ENCODE measurements at regions not wholly inside any gene's neighbourhood (a gene's known extent, or its start where the extent isn't known, plus 50 kb on each side); places are given as distances from the start of the nearest gene placed in this dataset.

DNA sequence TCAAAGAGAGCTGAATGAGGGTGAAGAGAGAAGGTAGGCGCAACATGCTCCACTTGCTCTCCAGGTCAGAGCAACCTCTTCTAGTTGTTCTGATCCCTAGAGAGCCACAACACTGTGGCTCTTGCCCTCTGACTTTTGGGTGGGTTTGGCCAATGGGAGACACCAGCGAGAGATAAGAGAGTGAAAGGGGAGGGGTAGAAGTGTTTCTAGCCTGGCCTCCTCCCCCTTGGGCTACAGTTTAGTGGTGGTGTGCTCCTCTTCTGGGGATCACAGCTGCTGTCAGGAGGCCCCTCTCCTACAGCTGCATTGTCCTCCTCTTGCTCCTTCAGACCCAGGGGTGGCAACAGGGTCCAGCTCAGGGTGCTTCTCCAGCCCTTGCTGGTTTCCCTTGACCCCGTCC lies 454.8 kb downstream of the FUT8 start:
- Histone ChIP-seq H3K9me3 (ENCODE audit: control insufficient read depth, low read depth, low read length) (no peaks in the 10 kb centered on the region), H3K27ac (ENCODE audit: low read length) (no peak overlapping the region), H3K4me1 (ENCODE audit: control insufficient read depth, insufficient read depth, low read length) (no peaks in the 10 kb centered on the region), H3K36me3 (ENCODE audit: control insufficient read depth, insufficient read depth, low read length) (no peaks in the 10 kb centered on the region), H3K4me3 (ENCODE audit: low read length) (no peak overlapping the region), H3K27me3 (ENCODE audit: control insufficient read depth, insufficient read depth, low read length) (no peaks in the 10 kb centered on the region)
- no peak for DNase-seq
- WGBS (ENCODE audit: insufficient coverage, low lambda C conversion rate), result no CpG with 5 or more reads among the region's 3 CpGs

DNA sequence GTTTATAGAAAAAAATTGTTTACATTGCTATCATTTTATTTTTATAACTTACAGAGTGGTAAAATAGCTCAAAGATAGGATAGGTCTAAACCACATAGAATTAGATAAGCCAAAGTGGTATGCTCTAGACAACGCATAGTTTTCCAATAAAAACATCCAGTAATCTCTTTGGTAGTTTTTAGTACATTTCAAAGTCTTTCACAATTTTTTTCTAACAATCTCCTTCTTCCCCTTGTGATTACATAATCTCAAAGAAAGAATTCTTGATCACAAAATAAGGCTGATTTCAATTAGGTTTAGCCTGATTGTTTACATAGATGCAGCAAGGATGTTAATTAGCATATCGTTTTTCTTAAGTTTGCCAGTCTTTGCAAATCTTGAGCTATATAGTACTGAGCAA lies 460.0 kb downstream of the FUT8 start:
- WGBS (ENCODE audit: insufficient coverage, low lambda C conversion rate), result 86% methylated on average over 2 of the region's 2 CpGs
- H3K27me3 ChIP-seq (ENCODE audit: control insufficient read depth, insufficient read depth, low read length), result no peaks in the 10 kb centered on the region
- no peak overlapping the region for H3K4me3 ChIP-seq (ENCODE audit: low read length)
- no peaks in the 10 kb centered on the region for H3K9me3 ChIP-seq (ENCODE audit: control insufficient read depth, low read depth, low read length)
- no peak for DNase-seq
- H3K27ac ChIP-seq (ENCODE audit: low read length), result no peak overlapping the region
- H3K4me1 ChIP-seq (ENCODE audit: control insufficient read depth, insufficient read depth, low read length), result no peaks in the 10 kb centered on the region
- H3K36me3 ChIP-seq (ENCODE audit: control insufficient read depth, insufficient read depth, low read length), result no peaks in the 10 kb centered on the region

DNA sequence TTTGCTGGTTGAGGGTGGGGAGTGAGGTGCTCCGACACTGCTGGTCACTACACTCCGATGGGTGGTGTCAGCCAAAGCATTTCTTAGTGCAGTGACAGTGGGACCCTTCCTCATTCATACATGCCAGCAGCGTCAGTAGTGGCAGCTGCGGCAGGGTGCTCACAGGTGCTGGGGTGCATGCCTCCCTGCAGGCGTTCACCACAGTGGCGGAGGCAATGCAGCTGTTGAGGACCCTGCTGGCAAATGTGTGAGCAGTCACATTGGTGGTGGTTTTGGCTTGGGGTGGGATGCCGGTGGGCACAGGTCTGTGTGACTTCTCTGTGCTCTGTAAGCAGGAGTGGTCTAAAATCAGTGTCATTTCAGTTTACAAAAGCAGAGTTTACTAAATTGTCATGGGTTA lies 464.6 kb downstream of the FUT8 start:
- Histone ChIP-seq H3K36me3 (ENCODE audit: control insufficient read depth, insufficient read depth, low read length) (no peaks in the 10 kb centered on the region), H3K4me1 (ENCODE audit: control insufficient read depth, insufficient read depth, low read length) (no peaks in the 10 kb centered on the region), H3K27me3 (ENCODE audit: control insufficient read depth, insufficient read depth, low read length) (no peaks in the 10 kb centered on the region), H3K9me3 (ENCODE audit: control insufficient read depth, low read depth, low read length) (no peaks in the 10 kb centered on the region), H3K27ac (ENCODE audit: low read length) (no peak overlapping the region), H3K4me3 (ENCODE audit: low read length) (no peak overlapping the region)
- no peak for DNase-seq
- WGBS (ENCODE audit: insufficient coverage, low lambda C conversion rate), result no CpG with 5 or more reads among the region's 7 CpGs

- Histone ChIP-seq H3K27me3 (ENCODE audit: control insufficient read depth, insufficient read depth, low read length) (no peaks in the 10 kb centered on the region), H3K4me3 (ENCODE audit: low read length) (no peak overlapping the region), H3K9me3 (ENCODE audit: control insufficient read depth, low read depth, low read length) (no peaks in the 10 kb centered on the region), H3K36me3 (ENCODE audit: control insufficient read depth, insufficient read depth, low read length) (no peaks in the 10 kb centered on the region), H3K27ac (ENCODE audit: low read length) (no peak overlapping the region), H3K4me1 (ENCODE audit: control insufficient read depth, insufficient read depth, low read length) (no peaks in the 10 kb centered on the region)
- no peak for DNase-seq
- 100% methylated on average over 1 of the region's 4 CpGs for WGBS (ENCODE audit: insufficient coverage, low lambda C conversion rate)
These were observed 465.1 kb downstream of the FUT8 start for GRCh38 chr14:65877624-65878023.

GRCh38 chr14:65878586-65878985 lies 466.1 kb downstream of the FUT8 start:
- no peaks in the 10 kb centered on the region for H3K9me3 ChIP-seq (ENCODE audit: control insufficient read depth, low read depth, low read length)
- no peaks in the 10 kb centered on the region for H3K4me1 ChIP-seq (ENCODE audit: control insufficient read depth, insufficient read depth, low read length)
- no peaks in the 10 kb centered on the region for H3K27me3 ChIP-seq (ENCODE audit: control insufficient read depth, insufficient read depth, low read length)
- no peak for DNase-seq
- 94% methylated on average over 3 of the region's 4 CpGs for WGBS (ENCODE audit: insufficient coverage, low lambda C conversion rate)
- H3K36me3 ChIP-seq (ENCODE audit: control insufficient read depth, insufficient read depth, low read length), result no peaks in the 10 kb centered on the region
- H3K27ac ChIP-seq (ENCODE audit: low read length), result no peak overlapping the region
- H3K4me3 ChIP-seq (ENCODE audit: low read length), result no peak overlapping the region

DNA sequence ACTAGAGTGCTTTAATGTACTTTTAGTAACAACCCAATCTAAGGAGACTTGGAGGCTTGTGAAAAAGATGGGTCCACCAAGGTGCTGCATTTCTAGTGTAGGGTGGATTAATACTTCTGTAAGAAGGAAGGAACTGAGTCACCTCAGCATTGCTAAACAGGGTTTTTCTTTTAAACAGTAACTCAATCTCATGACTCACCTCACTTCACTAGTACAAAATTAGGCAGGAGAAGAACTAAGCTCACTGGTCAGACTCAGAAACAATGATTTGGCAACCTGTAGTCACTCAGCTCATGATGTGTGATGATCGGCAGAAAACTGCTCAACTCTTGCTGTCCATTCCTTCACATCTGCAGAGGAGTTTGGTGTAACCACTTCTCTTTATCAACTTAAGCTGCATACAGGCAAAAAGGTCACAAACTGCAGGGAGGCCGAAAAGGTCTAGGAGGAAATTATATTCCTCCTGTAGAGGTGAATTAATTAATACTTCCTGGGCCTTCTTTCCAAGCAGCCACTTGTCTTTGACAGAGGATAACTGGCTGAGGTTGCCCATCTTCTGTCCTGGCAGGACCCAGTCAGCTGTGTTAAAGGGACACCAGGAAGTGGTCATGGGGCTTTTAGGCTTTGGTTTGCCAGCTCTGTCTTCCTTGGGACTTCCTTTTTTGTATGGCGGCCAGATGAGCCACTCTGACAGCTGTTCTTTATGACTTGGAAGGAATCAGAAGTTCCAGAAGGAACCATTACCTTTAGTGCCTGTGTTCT lies 466.9 kb downstream of the FUT8 start:
- no peak for DNase-seq
- Histone ChIP-seq H3K4me1 (ENCODE audit: control insufficient read depth, insufficient read depth, low read length) (no peaks in the 10 kb centered on the region), H3K36me3 (ENCODE audit: control insufficient read depth, insufficient read depth, low read length) (no peaks in the 10 kb centered on the region), H3K27me3 (ENCODE audit: control insufficient read depth, insufficient read depth, low read length) (no peaks in the 10 kb centered on the region), H3K4me3 (ENCODE audit: low read length) (no peak overlapping the region), H3K27ac (ENCODE audit: low read length) (no peak overlapping the region), H3K9me3 (ENCODE audit: control insufficient read depth, low read depth, low read length) (no peaks in the 10 kb centered on the region)
- WGBS (ENCODE audit: insufficient coverage, low lambda C conversion rate), result no CpG with 5 or more reads among the region's 3 CpGs

GRCh38 chr14:65880507-65880906 lies 468.0 kb downstream of the FUT8 start:
- H3K27me3 ChIP-seq (ENCODE audit: control insufficient read depth, insufficient read depth, low read length), result no peaks in the 10 kb centered on the region
- DNase-seq, result no peak
- no peaks in the 10 kb centered on the region for H3K9me3 ChIP-seq (ENCODE audit: control insufficient read depth, low read depth, low read length)
- H3K36me3 ChIP-seq (ENCODE audit: control insufficient read depth, insufficient read depth, low read length), result no peaks in the 10 kb centered on the region
- H3K4me1 ChIP-seq (ENCODE audit: control insufficient read depth, insufficient read depth, low read length), result no peaks in the 10 kb centered on the region
- H3K4me3 ChIP-seq (ENCODE audit: low read length), result no peak overlapping the region
- H3K27ac ChIP-seq (ENCODE audit: low read length), result no peak overlapping the region

GRCh38 chr14:65881642-65882041 lies 469.1 kb downstream of the FUT8 start:
- Histone ChIP-seq H3K4me3 (ENCODE audit: low read length) (no peak overlapping the region), H3K27ac (ENCODE audit: low read length) (no peak overlapping the region), H3K9me3 (ENCODE audit: control insufficient read depth, low read depth, low read length) (no peaks in the 10 kb centered on the region), H3K27me3 (ENCODE audit: control insufficient read depth, insufficient read depth, low read length) (no peaks in the 10 kb centered on the region), H3K4me1 (ENCODE audit: control insufficient read depth, insufficient read depth, low read length) (no peaks in the 10 kb centered on the region), H3K36me3 (ENCODE audit: control insufficient read depth, insufficient read depth, low read length) (no peaks in the 10 kb centered on the region)
- no peak for DNase-seq

GRCh38 chr14:65888677-65889076 lies 476.1 kb downstream of the FUT8 start:
- Histone ChIP-seq H3K4me3 (ENCODE audit: low read length) (no peak overlapping the region), H3K9me3 (ENCODE audit: control insufficient read depth, low read depth, low read length) (no peaks in the 10 kb centered on the region), H3K36me3 (ENCODE audit: control insufficient read depth, insufficient read depth, low read length) (no peaks in the 10 kb centered on the region), H3K4me1 (ENCODE audit: control insufficient read depth, insufficient read depth, low read length) (no peaks in the 10 kb centered on the region), H3K27me3 (ENCODE audit: control insufficient read depth, insufficient read depth, low read length) (no peaks in the 10 kb centered on the region), H3K27ac (ENCODE audit: low read length) (no peak overlapping the region)
- DNase-seq, result no peak
- 100% methylated on average over 1 of the region's 3 CpGs for WGBS (ENCODE audit: insufficient coverage, low lambda C conversion rate)

GRCh38 chr14:65892315-65892714 lies 479.8 kb downstream of the FUT8 start:
- DNase-seq, result peak in 1 of 2 donors; percentile 10
- Histone ChIP-seq H3K36me3 (ENCODE audit: control insufficient read depth, insufficient read depth, low read length) (no peaks in the 10 kb centered on the region), H3K27me3 (ENCODE audit: control insufficient read depth, insufficient read depth, low read length) (no peaks in the 10 kb centered on the region), H3K27ac (ENCODE audit: low read length) (no peak overlapping the region), H3K4me3 (ENCODE audit: low read length) (no peak overlapping the region), H3K9me3 (ENCODE audit: control insufficient read depth, low read depth, low read length) (no peaks in the 10 kb centered on the region), H3K4me1 (ENCODE audit: control insufficient read depth, insufficient read depth, low read length) (no peaks in the 10 kb centered on the region)
- WGBS (ENCODE audit: insufficient coverage, low lambda C conversion rate), result no CpG with 5 or more reads among the region's 7 CpGs

DNA sequence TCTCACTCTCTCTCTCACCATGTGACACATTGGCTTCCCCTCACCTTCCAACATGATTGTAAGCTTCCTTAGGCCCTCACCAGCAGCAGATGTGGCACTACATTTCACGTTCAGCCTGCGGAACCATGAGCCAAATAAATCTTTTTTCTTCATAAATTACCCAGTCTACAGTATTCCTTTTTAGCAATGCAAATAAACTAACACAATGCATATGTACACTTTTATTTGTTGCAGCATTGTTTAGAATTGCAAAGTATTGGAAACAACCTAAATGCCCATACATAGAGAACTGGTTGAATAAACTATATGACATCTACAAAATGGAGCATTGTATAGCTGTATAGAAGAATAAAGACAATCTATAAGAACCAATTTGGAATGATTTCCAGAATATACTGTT lies 487.6 kb downstream of the FUT8 start:
- Histone ChIP-seq H3K36me3 (ENCODE audit: control insufficient read depth, insufficient read depth, low read length) (no peaks in the 10 kb centered on the region), H3K27me3 (ENCODE audit: control insufficient read depth, insufficient read depth, low read length) (no peaks in the 10 kb centered on the region), H3K4me1 (ENCODE audit: control insufficient read depth, insufficient read depth, low read length) (no peaks in the 10 kb centered on the region), H3K4me3 (ENCODE audit: low read length) (no peak overlapping the region), H3K9me3 (ENCODE audit: control insufficient read depth, low read depth, low read length) (peaks cover 5% of the 10 kb centered on the region), H3K27ac (ENCODE audit: low read length) (no peak overlapping the region)
- WGBS (ENCODE audit: insufficient coverage, low lambda C conversion rate), result no CpG with 5 or more reads among the region's 2 CpGs
- no peak for DNase-seq

Data from large intestine (tissue), 3 donors.